ENCODE measurements at regions not wholly inside any gene's neighbourhood (a gene's known extent, or its start where the extent isn't known, plus 50 kb on each side); places are given as distances from the start of the nearest gene placed in this dataset.

- H3K4me3 Mint-ChIP-seq = no peak overlapping the region
- Histone ChIP-seq H3K9me3 (ENCODE audit: control insufficient read depth, low read length) (peaks cover 17% of the 10 kb centered on the region), H3K36me3 (ENCODE audit: control insufficient read depth, insufficient read depth, low read length) (no peaks in the 10 kb centered on the region), H3K9ac (ENCODE audit: extremely low read depth, low read length, poor library complexity, severe bottlenecking) (no peak overlapping the region), H3K27ac (ENCODE audit: low read depth, low read length) (no peak overlapping the region), H3K4me1 (ENCODE audit: control insufficient read depth, insufficient read depth, low read length) (no peaks in the 10 kb centered on the region), H3K4me3 (ENCODE audit: low read length) (no peak overlapping the region), H3K27me3 (ENCODE audit: control insufficient read depth, insufficient read depth, low read length, poor library complexity, severe bottlenecking) (no peaks in the 10 kb centered on the region)
- H3K27ac Mint-ChIP-seq = no peak overlapping the region
- H3K9me3 Mint-ChIP-seq = peaks cover 33% of the 10 kb centered on the region
- DNase-seq = no peak
- H3K4me1 Mint-ChIP-seq = no peaks in the 10 kb centered on the region
- H3K36me3 Mint-ChIP-seq (ENCODE audit: low read depth) = peaks cover 39% of the 10 kb centered on the region
- WGBS, 2 experiments (ENCODE audit: insufficient coverage in 1 of 2, insufficient read length in 1 of 2) = 80 to 89% methylated on average over 1 to 3 of the region's 3 CpGs
- H3K27me3 Mint-ChIP-seq (ENCODE audit: insufficient read depth) = no peaks in the 10 kb centered on the region
- TF ChIP-seq CTCF (conservative IDR thresholded peaks at IDR 0.05) = no peak
These were observed 98.3 kb downstream of the BACH1 start for GRCh38 chr21:29396951-29397455.

- TF ChIP-seq CTCF (conservative IDR thresholded peaks at IDR 0.05) = no peak
- Mint-ChIP-seq H3K4me3 (no peak overlapping the region), H3K36me3 (ENCODE audit: low read depth) (peaks cover 32% of the 10 kb centered on the region), H3K27me3 (ENCODE audit: insufficient read depth) (no peaks in the 10 kb centered on the region), H3K4me1 (no peaks in the 10 kb centered on the region), H3K9me3 (peaks cover 37% of the 10 kb centered on the region), H3K27ac (no peak overlapping the region)
- DNase-seq = no peak
- H3K9ac ChIP-seq (ENCODE audit: extremely low read depth, low read length, poor library complexity, severe bottlenecking) = no peak overlapping the region
- H3K4me3 ChIP-seq (ENCODE audit: low read length) = no peak overlapping the region
- no peaks in the 10 kb centered on the region for H3K36me3 ChIP-seq (ENCODE audit: control insufficient read depth, insufficient read depth, low read length)
- H3K9me3 ChIP-seq (ENCODE audit: control insufficient read depth, low read length) = peaks cover 17% of the 10 kb centered on the region
- H3K27me3 ChIP-seq (ENCODE audit: control insufficient read depth, insufficient read depth, low read length, poor library complexity, severe bottlenecking) = no peaks in the 10 kb centered on the region
- no peaks in the 10 kb centered on the region for H3K4me1 ChIP-seq (ENCODE audit: control insufficient read depth, insufficient read depth, low read length)
- no peak overlapping the region for H3K27ac ChIP-seq (ENCODE audit: low read depth, low read length)
These were observed 104.6 kb downstream of the BACH1 start for GRCh38 chr21:29403301-29403700.

GRCh38 chr21:29403922-29404538, 105.3 kb downstream of the BACH1 start:
- H3K27me3 ChIP-seq (ENCODE audit: control insufficient read depth, insufficient read depth, low read length, poor library complexity, severe bottlenecking) = no peaks in the 10 kb centered on the region
- no peak overlapping the region for H3K4me3 ChIP-seq (ENCODE audit: low read length)
- Mint-ChIP-seq H3K27me3 (ENCODE audit: insufficient read depth) (no peaks in the 10 kb centered on the region), H3K9me3 (peaks cover 36% of the 10 kb centered on the region), H3K4me1 (no peaks in the 10 kb centered on the region), H3K4me3 (no peak overlapping the region), H3K36me3 (ENCODE audit: low read depth) (peaks cover 25% of the 10 kb centered on the region), H3K27ac (no peak overlapping the region)
- no peaks in the 10 kb centered on the region for H3K4me1 ChIP-seq (ENCODE audit: control insufficient read depth, insufficient read depth, low read length)
- no peaks in the 10 kb centered on the region for H3K36me3 ChIP-seq (ENCODE audit: control insufficient read depth, insufficient read depth, low read length)
- H3K9me3 ChIP-seq (ENCODE audit: control insufficient read depth, low read length) = peaks cover 12% of the 10 kb centered on the region
- no peak overlapping the region for H3K9ac ChIP-seq (ENCODE audit: extremely low read depth, low read length, poor library complexity, severe bottlenecking)
- no peak for TF ChIP-seq CTCF (conservative IDR thresholded peaks at IDR 0.05)
- 93 to 96% methylated on average over 2 to 4 of the region's 4 CpGs for WGBS, 2 experiments (ENCODE audit: insufficient coverage in 1 of 2, insufficient read length in 1 of 2)
- no peak for DNase-seq
- no peak overlapping the region for H3K27ac ChIP-seq (ENCODE audit: low read depth, low read length)
